HG02610 (cell line): ENCODE measurements at regions not wholly inside any gene's neighbourhood (a gene's known extent, or its start where the extent isn't known, plus 50 kb on each side); places are given as distances from the start of the nearest gene placed in this dataset.

Source experiments
- ATAC-seq: cut with Tn5 transposase; IDR thresholded peaks from one replicate; pipeline ENCODE4 v1.9.1; 2021; ENCODE audit warnings: mild to moderate bottlenecking, moderate library complexity; ENCODE audit not compliant: unreplicated experiment

GRCh38 chr1:101316799-101317198 lies 80.0 kb downstream of the S1PR1 start:
- no peak for ATAC-seq

GRCh38 chr1:101317590-101317989 lies 80.8 kb downstream of the S1PR1 start:
- ATAC-seq: no peak

GRCh38 chr1:101323535-101323934 lies 86.7 kb downstream of the S1PR1 start:
- no peak for ATAC-seq

GRCh38 chr1:101325144-101325543 lies 88.3 kb downstream of the S1PR1 start:
- no peak for ATAC-seq

- ATAC-seq: no peak
These were observed 93.8 kb downstream of the S1PR1 start for GRCh38 chr1:101330427-101331130.

GRCh38 chr1:101331794-101332193 lies 95.0 kb downstream of the S1PR1 start:
- ATAC-seq: no peak

- ATAC-seq: peak; percentile 41
These were observed 95.8 kb downstream of the S1PR1 start for GRCh38 chr1:101332633-101333032.

- no peak for ATAC-seq
These were observed 96.4 kb downstream of the S1PR1 start for GRCh38 chr1:101333186-101333585.

- no peak for ATAC-seq
These were observed 101.1 kb downstream of the S1PR1 start for GRCh38 chr1:101337968-101338367.

GRCh38 chr1:101338714-101339430 lies 102.1 kb downstream of the S1PR1 start:
- ATAC-seq: no peak

- no peak for ATAC-seq
These were observed 107.9 kb downstream of the S1PR1 start for GRCh38 chr1:101344745-101345144.

GRCh38 chr1:101346419-101346818 lies 109.6 kb downstream of the S1PR1 start:
- ATAC-seq: no peak

GRCh38 chr1:101356013-101356412 lies 119.2 kb downstream of the S1PR1 start:
- ATAC-seq: no peak

- ATAC-seq: peak; percentile 38
These were observed 120.0 kb downstream of the S1PR1 start for GRCh38 chr1:101356604-101357443.

GRCh38 chr1:101357444-101357986 lies 120.7 kb downstream of the S1PR1 start:
- peak; percentile 95 for ATAC-seq

GRCh38 chr1:101360506-101360905 lies 123.7 kb downstream of the S1PR1 start:
- ATAC-seq: no peak

- peak; percentile 57 for ATAC-seq
These were observed 127.1 kb downstream of the S1PR1 start for GRCh38 chr1:101363891-101364318.

GRCh38 chr1:101364370-101365120 lies 127.7 kb downstream of the S1PR1 start:
- ATAC-seq: peak; percentile 81

- ATAC-seq: no peak
These were observed 128.4 kb downstream of the S1PR1 start for GRCh38 chr1:101365186-101365585.

GRCh38 chr1:101365878-101366277 lies 129.1 kb downstream of the S1PR1 start:
- no peak for ATAC-seq
